ENCODE measurements at regions not wholly inside any gene's neighbourhood (a gene's known extent, or its start where the extent isn't known, plus 50 kb on each side); places are given as distances from the start of the nearest gene placed in this dataset.
A peak's percentile ranks its signal among the peaks of the same experiment; 100 is the strongest.

DNA sequence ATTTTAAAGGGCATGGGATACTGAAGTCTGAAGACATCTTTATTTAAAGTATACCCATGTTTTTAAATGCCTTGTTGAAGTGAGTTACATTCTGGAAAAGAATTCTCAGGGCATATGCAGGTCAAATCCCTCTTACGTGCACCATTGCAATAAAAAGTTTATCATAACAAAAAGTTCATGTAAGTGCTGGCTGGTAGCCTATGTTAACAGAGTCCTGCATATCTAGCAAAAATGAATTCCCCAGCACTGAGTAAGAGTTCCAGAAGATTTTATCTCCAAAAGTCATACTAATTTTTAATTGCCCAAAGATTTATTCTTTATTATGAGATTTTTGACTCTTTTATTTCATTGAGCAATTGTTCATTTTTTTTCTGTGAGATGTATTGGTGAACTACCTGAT, 104.7 kb upstream of the ROBO1 start:
- no peak for DNase-seq (ENCODE audit: low spot score)

DNA sequence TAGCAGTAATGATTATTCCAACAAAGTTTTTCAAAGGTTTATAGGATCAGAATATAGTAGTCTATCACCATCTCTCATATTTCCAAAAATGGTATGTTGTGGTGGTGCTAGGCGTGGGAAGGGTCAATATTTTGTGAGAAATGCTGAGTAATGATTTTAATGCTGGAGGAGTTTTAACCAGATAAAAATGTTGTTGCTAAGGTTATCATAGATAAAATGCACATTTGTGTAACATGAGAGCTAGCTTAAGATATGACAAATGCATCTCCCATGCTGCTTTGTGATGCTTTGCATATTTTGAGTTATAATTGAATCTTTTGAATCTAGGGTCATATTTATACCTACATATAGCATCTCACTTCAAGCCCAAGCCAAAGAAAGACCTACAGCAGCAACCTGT, 103.9 kb upstream of the ROBO1 start:
- DNase-seq (ENCODE audit: low spot score), result no peak

DNA sequence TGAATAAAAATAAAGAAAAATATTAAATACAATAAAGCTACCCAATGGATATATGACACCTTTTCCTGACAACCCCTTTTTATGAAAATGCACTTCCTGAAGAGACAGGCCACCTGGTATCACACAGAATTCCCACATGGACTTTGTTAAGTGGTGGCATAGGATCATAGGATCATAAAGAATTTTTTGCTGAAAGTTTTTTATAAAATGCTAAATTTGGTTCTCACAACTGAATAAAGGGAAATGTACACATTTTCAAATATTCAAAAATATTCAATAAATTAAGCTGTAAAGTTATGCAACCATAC, 102.5 kb upstream of the ROBO1 start:
- DNase-seq (ENCODE audit: low spot score), result no peak

DNA sequence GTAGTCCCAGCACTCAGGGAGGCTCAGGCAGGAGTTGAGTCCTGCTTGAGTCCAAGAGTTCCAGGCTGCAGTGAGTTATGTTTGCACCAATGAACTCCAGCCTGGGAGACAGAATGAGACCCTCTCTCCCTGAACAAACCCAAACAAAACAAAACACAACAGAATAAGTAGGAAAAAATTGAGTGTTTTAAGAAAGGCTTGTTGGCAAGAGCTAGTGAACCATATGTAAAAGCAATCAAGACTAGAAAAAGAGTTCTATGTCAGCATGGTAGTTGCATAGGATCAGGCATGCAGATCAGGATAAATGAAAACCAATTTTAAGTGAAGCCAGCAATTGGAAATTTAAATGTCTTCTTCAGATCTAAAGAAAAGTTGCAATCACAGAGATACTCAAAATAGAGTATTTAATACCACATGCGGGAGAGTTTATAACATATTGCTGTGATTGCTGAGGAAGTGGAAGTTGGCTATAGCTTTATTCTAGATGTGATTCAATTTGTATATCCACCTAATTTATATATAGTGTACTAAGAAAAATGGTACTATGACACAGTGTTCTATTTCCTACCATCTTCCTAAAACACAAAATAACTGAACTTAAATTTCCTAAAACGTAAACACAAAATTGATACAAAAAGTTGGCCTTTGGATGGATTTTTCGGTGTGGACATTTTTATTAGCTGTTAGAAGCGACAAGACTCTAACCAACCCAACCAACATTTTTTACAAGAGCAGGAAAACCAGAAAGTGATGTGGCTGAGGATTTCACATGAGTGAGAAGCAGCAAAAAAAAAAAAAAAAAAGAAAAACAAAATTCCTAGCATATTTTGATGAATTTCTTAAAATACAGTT, 101.9 kb upstream of the ROBO1 start:
- DNase-seq (ENCODE audit: low spot score), result no peak

DNA sequence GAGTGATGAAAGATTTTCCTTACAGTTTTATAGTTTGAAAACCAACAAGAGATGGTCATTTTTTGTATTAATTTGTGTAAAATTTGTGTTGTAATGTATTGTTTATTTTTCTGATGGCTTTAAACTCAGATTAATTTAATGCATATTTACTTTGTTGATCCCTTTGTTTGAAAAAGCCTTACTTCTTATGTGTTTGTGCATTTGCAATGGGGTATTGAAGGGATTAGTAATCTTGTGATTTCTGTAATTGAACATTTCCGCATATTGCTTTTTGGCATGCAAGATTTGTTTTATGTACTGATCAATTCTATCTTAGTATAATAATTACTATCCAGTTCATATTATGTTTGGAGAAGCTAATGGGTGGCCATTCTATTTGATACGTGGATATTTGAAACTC, 98.4 kb upstream of the ROBO1 start:
- DNase-seq (ENCODE audit: low spot score), result no peak

DNA sequence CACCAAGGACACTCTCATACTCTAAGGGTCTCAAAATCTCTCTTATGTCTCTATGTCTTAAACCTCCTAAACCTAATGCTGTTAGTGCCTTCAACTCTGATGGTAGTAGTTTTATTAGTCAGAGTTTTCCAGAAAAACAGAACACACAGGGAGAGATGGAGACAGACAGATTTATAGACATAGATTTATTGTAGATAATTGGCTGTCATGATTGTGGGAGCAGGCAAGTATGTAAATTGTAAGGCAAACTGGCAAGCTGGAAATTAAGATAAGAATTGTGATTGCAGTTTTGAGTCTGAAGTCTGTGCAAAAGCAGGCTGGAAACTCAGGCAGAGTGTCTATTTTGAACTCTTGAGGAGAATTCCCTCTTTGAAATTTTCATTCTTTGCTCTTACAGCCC, 96.3 kb upstream of the ROBO1 start:
- DNase-seq (ENCODE audit: low spot score), result no peak

DNA sequence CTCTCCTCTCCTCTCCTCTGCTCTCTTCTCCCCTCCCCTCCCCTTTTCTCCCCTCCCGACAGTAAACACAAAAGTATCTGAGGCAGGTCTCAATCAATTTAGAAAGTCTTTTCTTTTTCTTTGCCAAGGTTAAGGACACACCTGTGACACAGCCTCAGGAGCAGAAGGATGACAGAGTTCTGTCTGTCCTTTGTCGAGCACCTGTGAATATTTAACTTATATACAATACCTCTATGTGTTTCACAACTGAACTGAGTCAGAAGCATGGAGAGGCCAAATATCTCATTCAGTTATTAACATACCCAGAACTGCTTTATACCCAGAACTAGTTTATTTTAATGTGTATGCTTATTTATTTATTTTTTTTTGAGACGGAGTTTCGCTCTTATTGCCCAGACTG, 81.1 kb upstream of the ROBO1 start:
- DNase-seq (ENCODE audit: low spot score), result no peak

DNA sequence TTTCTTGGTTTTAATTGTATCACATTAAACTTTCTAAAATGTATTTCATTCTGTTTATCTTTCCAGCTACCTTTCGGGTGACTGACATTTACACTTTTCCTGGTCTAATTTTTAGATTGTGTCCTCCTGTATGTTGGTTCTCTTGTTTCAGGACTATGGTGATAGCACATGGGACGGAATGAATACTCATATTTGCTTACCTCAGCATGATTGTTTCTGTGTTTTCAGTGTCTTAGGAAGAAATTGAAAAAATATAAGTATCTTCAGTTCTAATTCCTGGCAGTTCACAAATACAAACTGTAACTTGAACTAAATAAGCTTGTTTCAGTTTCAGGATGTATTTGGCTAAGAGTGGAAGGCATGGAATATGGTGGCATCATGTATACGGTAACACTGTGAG, 80.1 kb upstream of the ROBO1 start:
- no peak for DNase-seq (ENCODE audit: low spot score)

DNA sequence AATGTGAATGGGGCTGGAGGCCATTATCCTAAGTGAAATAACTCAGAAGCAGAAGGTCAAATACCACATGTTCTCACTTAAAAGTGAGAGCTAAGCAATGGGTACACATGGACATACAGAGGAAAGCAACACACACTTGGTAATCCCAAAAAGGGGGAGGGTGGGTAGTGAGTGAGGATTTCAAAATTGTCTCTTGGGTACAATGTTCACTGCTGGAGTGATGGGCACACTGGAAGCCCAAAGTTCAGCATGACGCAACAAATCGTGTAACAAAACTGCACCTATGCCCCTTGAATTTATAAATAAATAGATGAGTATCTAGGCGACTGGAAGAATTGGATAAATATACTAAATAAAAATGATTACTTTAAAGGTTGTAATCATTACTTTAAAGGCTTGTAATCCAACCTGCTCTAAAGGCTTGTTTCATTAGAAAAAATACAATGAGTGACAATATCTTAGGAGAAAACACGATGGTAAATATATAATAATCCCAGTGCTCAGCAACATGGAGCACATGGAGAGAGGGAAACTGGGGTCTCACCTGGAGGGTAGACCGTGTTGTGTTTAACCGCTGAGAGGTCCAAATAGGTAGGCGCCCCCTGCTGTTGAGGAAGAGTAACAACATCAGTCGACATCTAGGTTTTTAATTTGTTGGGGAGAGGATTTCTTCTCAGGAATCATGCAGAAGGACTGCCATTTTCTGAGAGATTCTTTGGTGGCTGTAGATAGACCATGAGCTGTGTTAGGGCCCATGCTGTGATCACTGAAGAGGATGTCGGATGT, 78.5 kb upstream of the ROBO1 start:
- peak; percentile 24 for DNase-seq (ENCODE audit: low spot score)

DNA sequence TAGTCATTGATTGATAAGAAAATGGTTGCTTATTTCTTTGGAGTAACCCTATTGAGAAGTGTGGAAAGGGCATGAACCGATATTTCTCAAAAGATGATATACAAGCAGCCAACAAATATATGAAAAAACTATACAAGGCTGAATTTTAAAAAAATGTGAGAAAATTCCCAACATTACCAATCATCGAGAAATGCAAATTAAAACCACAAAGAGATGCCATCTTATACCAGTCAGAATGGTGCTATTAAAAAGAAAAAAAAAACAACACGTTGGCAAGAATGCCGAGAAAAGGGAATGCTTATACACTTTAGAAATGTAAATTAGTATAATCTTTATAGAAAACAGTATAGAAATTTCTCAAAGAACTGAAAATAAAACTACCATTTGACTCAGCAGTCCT, 77.7 kb upstream of the ROBO1 start:
- DNase-seq (ENCODE audit: low spot score), result no peak

DNA sequence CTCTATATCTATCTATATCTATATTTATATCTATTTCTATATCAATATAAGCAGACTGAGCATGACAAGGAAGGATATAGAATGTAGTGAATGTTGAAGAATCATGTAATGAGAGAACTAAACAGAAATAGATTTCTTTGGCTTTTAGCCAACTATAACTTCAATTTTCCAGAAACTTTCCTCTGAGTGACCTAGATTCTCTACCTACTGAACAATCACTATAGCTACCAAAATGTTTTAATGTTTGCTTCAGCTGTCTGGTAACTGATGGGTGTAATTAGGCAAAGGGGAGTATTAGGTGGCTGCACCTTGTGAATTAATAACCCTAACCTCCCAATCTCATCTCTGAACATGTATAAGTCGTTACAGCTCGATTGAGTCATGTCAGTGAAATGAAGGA, 76.4 kb upstream of the ROBO1 start:
- no peak for DNase-seq (ENCODE audit: low spot score)

DNA sequence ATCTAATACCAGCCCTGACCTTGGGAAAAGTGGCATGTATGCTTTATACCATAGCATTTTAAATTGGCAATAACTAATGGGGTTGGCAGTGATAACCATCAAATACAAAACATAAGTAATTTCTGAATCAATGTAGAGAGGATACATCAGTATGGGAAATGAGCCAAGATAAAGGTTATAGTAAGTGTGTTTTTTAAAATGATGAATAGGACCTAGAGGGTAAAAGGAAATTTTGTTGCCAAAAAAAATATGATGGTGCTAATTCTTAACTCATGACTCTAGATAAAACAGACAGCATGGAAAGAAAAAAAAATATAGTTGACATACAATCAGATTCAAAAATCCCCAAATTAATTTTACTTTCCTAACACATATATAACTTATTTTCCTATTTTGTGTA, 75.4 kb upstream of the ROBO1 start:
- DNase-seq (ENCODE audit: low spot score), result no peak

DNA sequence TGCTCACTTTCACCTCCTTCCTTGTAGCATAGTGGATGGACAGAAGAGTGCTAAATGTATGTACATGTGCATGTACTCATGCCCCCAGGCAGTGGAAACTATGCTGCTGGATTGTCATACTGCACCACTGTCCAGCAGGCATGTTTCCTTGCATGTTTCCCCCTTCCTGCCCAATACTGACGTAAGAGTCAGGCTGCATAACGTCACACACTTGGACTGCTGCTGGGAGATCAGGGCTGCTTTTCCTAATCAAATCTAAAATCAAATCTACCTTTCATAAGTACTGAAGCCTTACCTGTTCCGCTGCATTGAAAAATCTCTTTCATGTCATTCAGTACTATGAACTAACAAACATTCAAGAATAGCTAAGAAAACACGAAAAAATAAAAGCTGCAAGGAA, 67.9 kb upstream of the ROBO1 start:
- no peak for DNase-seq (ENCODE audit: low spot score)

DNA sequence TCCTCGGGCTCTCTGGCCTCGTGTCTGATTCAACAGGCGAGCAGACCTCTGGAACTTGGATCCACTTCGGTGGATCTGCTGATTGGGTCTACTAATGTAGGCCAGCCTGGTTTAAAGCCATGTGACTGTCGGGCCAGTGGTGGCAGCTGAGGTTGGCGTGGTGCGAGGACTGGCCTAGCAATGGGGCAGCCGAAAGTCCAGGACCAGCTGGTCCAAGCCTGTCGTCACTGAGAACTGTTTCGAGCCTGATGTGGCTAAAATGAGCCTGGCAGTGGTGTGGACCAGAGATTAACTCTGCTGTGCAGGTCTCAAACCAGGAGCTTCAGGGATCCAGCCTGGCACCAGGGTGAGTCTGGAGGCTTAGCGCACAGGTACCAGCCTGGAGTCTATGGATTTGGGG, 56.4 kb upstream of the ROBO1 start:
- no peak for DNase-seq (ENCODE audit: low spot score)

DNA sequence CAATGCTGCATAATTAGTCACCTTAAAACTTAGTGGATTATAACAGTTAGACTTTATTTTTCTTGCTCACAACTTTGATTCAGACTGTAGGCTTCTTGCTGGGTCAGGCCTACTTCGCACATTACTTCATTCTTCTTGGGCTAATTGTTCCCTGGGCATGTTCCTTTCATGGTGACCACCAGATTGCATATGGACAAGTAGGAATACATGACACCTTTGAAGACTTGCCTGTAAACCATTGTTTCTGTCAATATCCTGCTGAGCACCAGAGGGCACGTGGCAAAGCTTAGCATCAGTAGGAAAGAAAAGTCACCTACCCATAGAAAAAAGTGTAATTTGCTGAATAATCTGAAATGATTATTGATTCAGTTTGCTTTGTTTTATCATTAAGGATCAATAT, 54.3 kb upstream of the ROBO1 start:
- no peak for DNase-seq (ENCODE audit: low spot score)

DNA sequence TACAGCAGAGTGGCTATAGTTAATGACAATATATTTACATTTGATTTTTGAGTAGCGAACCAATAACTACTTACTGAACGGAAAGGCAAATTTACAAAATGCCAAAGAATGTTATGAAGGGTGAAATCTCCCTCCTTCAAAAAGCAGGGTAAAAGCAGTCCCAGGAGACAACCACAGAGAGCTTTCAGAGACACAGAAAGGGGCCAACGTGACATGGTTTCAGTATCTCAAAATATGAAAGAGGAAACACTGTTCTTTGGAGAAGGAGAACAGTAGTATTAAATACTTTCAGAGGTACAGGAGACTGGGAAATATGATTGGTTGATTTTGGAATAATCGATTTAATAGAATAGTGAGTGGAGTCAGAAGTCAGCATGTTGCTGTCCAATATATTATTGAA, 52.3 kb upstream of the ROBO1 start:
- DNase-seq (ENCODE audit: low spot score), result no peak

DNA sequence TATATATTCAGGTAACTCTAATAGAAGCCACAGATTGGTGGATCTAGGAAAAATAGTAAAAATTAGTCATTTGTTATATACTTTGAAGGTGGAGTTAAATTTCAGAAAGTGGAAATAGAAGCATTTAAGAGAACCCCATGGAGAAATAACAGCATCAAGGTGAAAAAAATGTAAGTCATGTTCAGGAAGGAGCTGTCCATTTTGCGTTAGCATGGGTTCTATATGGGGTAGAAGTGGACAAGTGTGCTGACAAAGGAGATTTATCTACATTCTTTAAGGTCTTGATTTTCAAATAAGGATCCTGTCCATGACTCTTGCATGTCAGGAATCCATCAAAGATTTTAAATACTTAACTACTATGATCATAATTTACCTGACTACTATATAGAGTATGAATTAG, 50.2 kb upstream of the ROBO1 start:
- DNase-seq (ENCODE audit: low spot score), result no peak

Data from NAMALWA (cell line).